Stimulated activated effector memory CD8-positive, alpha-beta T cell treated with anti-CD3 and anti-CD28 coated beads, Interleukin-12 subunit alpha, Interleukin-12 subunit beta, amount 100 ng/mL, for 72 hours (primary cell): ENCODE measurements at regions not wholly inside any gene's neighbourhood (a gene's known extent, or its start where the extent isn't known, plus 50 kb on each side); places are given as distances from the start of the nearest gene placed in this dataset.
A peak's percentile ranks its signal among the peaks of the same experiment; 100 is the strongest.
"Not testable (repeated sequence)": the region's sequence is repeated elsewhere in the genome, so short reads cannot be mapped to it uniquely, and the experiment has no call there.

Source experiments
- ATAC-seq: fragments of 150-1000 bp; cut with Tn5 transposase; 2 replicates; pipeline ENCODE4 v1.10.0; 2021
- DNase-seq, 2 donors: peaks; one replicate each; pipeline ENCODE4 v3.0.0; 2021 to 2022; ENCODE audit warnings: low spot score in 2 of 2
- H3K27ac Mint-ChIP-seq: one replicate; pipeline ENCODE4 v1.8.0; 2022; ENCODE audit warnings: mild to moderate bottlenecking, mixed read lengths
- H3K36me3 Mint-ChIP-seq: one replicate; pipeline ENCODE4 v1.8.0; 2022; ENCODE audit warnings: mild to moderate bottlenecking, mixed read lengths
- H3K4me1 Mint-ChIP-seq: one replicate; pipeline ENCODE4 v1.8.0; 2022; ENCODE audit warnings: mixed read lengths
- H3K4me3 Mint-ChIP-seq: one replicate; pipeline ENCODE4 v1.8.0; 2022; ENCODE audit warnings: mild to moderate bottlenecking, mixed read lengths
- H3K9me3 Mint-ChIP-seq: one replicate; pipeline ENCODE4 v1.8.0; 2022; ENCODE audit warnings: mixed read lengths

DNA sequence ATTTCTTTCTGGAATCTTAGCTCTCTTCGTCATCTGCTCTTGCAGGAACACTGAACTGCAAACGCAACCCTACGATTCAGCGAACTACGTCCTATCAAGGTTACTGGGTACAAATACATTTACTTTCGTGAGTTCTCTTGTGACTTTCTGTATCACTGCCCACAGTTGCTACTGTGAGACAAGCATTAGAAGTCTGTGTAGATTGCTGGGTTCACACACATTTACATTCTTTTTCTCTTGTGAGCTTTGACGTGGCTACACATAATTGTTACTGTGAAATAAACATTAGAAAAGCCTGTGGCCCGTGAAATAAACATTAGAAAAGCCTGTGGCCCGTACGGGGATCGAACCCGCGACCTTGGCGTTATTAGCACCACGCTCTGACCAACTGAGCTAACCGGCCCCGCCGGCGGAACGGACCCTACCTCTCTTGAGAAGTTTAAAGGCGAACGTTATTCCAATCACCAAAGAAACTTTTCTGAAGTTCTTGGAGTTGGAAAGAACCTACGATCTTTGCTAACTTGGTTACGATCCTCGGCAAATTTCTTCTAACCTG is 61.2 kb upstream of the ZNF322 start:
- H3K4me1 Mint-ChIP-seq, H3K4me3 Mint-ChIP-seq, ATAC-seq, H3K27ac Mint-ChIP-seq, H3K36me3 Mint-ChIP-seq, DNase-seq, H3K9me3 Mint-ChIP-seq: not testable (repeated sequence)

DNA sequence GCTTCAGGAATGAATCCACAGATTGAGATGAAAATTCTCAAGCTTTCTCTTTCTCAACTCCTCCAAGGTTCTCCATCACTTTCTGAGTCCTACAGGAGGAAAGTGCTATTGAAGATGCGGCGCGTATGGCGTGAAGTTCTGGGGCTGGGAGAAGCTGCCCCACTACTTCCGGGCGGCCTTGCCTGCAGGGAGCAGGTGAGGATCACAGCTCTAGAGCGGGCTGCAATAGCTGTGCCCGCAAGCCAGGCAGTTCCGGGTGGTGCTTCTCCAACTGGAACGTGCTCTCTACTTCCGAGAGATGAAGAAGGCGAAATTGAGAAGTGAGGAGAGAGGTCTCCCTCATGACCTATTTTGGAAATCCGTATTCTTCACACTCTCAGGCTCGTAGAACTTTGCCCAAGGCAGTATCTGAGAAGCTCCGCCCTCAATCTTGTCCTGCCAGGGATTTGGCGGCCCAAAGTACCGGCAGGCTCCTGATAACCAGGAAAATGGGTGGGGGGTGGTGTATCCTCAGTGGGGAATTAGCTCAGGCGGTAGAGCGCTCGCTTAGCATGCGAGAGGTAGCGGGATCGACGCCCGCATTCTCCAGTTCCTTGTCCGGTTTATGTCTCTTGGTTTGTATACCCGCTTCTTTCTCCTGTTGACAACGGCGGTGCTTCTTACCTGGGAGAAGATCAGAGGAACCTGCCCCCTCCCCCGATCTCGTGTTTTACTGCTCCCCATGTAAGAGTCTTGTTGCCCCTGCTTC is 70.6 kb upstream of the ZNF322 start:
- not testable (repeated sequence) for H3K9me3 Mint-ChIP-seq, H3K4me3 Mint-ChIP-seq, ATAC-seq, DNase-seq, H3K4me1 Mint-ChIP-seq, H3K27ac Mint-ChIP-seq, H3K36me3 Mint-ChIP-seq

DNA sequence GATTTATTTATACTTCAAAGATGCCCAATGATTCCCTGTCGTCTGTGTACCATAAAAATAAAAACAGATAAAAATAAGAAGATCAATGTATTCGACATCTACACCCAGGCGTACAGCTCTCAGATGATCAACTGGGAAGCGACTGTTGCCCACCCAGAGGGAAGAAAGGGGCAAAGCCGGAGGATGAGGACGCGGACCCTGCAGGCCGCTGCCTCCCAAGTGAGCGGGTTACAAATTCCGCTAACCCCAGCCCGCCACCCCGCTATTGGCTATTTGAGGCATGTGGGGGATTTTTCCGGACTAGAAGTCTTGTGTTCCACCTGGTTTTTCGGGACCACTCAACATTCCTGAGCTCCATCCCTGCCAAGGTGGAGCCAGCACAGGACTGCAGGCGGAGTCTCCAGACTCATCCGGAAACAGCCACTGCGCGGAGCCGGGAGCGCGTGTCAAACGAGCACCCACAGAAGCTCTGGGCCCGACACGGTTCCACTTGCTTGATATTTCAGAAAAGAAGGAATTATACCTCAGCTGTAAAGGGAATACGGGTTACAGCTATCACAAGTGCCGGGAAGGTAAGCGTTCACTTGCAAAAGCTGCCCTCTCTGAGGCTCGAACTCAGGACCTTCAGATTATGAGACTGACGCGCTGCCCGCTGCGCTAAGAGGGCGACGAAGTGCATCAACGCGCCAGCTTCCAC is 75.4 kb upstream of the ZNF322 start:
- H3K4me3 Mint-ChIP-seq, H3K4me1 Mint-ChIP-seq, ATAC-seq, H3K36me3 Mint-ChIP-seq, DNase-seq, H3K27ac Mint-ChIP-seq, H3K9me3 Mint-ChIP-seq: not testable (repeated sequence)

DNA sequence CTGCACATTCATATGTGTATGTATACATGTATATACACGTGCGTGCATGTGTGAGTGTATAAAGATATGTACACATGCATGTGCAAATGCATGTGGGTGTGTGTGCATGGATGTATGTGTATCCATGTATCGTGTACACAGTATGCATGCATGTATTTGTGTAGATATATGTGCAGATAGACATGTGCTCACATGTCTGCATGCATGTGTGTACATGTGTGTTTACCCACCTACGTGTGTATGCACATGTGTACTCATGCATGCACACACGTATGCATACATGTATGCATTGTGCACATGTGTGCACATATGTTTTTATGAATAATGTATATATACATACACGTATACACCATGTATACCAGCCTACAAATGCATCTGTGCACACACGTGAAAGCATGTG is 80.3 kb upstream of the ZNF322 start:
- Mint-ChIP-seq H3K4me1 (peaks cover 5% of the 10 kb centered on the region), H3K36me3 (peaks cover 11% of the 10 kb centered on the region), H3K9me3 (no peaks in the 10 kb centered on the region), H3K4me3 (no peak overlapping the region), H3K27ac (no peak overlapping the region)
- peak in 1 of 2 donors; percentile 2 for DNase-seq
- ATAC-seq, result no peak

DNA sequence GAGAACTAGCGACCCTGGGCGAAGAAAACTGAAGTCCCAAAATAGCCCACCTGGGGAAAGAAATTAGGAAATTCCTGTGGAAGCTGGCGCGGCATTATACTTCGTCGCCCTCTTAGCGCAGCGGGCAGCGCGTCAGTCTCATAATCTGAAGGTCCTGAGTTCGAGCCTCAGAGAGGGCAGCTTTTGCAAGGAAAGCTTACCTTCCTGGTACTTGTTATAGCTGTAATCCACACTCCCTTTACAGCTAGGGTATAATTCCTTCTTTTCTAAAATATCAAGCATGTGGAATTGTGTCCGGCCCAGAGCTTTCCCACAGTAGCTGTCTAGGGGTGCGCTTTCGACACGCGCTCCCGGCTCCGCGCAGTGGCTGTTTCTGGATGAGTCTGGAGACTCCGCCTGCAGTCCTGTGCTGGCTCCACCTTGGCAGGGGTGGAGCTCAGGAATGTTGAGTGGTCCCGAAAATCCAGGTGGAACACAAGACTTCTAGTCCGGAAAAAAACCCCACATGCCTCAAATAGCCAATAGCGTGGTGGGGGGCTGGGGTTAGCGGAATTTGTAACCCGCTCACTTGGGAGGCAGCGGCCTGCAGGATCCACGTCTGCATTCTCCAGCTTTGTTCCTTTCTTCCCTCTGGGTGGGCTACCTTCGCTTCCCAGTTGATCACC is 83.7 kb upstream of the ZNF322 start:
- ATAC-seq (no peak), DNase-seq (peak in 1 of 2 donors; percentile 34)
- Mint-ChIP-seq H3K27ac (no peak overlapping the region), H3K4me1 (peaks cover 5% of the 10 kb centered on the region), H3K9me3 (peaks cover 4% of the 10 kb centered on the region), H3K4me3 (no peak overlapping the region), H3K36me3 (peaks cover 11% of the 10 kb centered on the region)

DNA sequence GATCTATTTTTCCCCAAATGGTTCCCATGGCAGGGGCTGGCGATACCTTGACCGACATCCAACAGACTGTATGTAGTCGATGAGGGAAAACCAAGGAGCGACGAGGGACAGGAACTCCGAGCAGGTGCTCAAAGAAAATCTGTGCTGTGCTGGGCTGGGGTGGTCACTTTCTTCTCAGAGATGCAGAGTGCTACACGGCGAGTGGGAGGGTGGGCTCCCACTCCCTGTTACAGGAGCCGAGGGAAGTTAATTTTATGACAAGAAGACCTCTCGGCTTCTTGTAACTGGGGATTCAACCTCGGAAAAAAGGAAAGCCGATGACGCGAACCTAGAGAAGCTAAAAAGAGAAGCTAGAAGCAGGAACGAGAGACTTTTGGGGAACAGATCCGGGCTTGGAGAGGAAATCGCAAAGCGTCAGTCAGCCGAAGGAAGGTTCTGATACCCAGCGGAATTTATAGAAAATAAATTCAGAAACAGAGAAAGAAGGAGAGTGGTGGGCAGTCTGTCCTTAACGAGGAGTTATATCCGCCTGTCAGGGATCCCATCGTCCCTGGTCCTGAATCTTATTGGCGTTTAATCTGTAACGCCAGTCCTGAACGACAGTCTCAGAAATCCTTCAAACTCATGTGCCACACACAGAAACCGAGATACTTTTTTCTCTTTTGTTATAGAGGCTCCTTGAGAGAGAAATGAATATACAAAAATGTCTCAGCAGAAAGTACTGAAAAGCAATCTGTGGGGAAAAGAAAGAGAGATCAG is 84.6 kb upstream of the ZNF322 start:
- H3K4me1 Mint-ChIP-seq, result peaks cover 5% of the 10 kb centered on the region
- H3K9me3 Mint-ChIP-seq, result peaks cover 7% of the 10 kb centered on the region
- DNase-seq (peak in 1 of 2 donors; percentile 39), ATAC-seq (no peak)
- no peak overlapping the region for H3K4me3 Mint-ChIP-seq
- H3K27ac Mint-ChIP-seq, result no peak overlapping the region
- peaks cover 11% of the 10 kb centered on the region for H3K36me3 Mint-ChIP-seq

DNA sequence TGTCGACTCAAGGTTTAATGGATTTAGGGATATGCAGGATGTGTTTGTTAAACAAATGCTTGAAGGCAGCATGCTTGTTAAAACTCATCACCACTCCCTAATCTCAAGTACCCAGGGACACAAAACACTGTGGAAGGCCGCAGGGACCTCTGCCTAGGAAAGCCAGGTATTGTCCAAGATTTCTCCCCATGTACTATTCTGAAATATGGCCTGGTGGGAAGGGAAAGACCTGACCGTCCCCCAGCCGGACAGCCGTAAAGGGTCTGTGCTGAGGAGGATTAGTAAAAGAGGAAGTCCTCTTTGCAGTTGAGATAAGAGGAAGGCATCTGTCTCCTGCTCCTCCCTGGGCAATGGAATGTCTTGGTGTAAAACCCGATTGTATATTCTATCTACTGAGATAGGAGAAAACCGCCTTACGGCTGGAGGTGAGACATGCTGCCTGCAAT is 85.3 kb upstream of the ZNF322 start:
- H3K9me3 Mint-ChIP-seq, ATAC-seq, H3K4me1 Mint-ChIP-seq, H3K27ac Mint-ChIP-seq, H3K4me3 Mint-ChIP-seq: not testable (repeated sequence)
- H3K36me3 Mint-ChIP-seq, result peaks cover 11% of the 10 kb centered on the region
- peak in 1 of 2 donors; percentile 41 for DNase-seq

DNA sequence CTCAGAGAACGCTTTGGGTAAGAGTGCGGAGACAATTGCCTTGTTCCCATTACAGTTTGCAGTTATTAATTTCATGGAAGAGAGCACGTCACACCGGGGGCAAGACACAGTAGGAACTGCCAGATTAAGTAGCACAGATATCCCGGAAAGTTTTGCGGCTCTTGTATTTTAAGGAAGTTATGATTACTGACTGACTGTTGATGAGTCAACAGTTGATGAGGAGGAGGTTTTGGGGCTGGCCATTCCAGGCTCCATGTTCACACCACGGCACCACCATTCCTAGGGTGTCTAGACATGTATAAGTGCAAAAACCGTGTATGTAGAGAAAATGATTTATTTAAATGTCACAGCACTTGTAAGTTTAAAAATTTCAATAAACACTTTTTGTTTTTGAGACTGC is 86.4 kb upstream of the ZNF322 start:
- H3K36me3 Mint-ChIP-seq, result peaks cover 11% of the 10 kb centered on the region
- H3K4me3 Mint-ChIP-seq, ATAC-seq, H3K9me3 Mint-ChIP-seq, H3K4me1 Mint-ChIP-seq, H3K27ac Mint-ChIP-seq: not testable (repeated sequence)
- DNase-seq, result peak in 1 of 2 donors; percentile 3

DNA sequence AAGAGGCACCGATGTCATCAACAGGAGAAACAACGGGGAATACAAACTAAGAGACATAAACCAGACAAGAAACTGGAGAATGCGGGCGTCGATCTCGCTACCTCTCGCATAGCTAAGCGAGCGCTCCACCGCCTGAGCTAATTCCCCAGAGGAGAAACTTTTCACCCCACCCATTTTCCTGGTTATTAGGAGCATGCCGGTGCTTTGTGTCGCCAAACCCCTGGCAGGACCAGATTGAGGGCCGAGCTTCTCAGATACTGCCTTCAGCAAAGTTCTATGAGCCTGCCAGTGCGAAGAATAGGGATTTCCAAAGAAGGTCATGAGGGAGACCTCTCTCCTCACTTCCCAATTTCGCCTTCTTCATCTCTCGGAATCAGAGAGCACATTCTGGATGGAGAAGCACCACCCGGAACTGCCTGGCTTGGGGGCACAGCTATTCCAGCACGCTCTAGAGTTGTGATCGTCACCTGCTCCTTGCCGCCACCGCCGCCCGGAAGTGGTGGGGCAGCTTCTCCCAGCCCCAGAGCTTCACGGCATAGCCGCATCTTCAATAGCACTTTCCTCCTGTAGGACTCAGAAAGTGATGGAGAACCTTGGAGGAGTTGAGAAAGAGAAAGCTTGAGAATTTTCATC is 89.7 kb upstream of the ZNF322 start:
- not testable (repeated sequence) for DNase-seq, ATAC-seq, H3K4me1 Mint-ChIP-seq, H3K27ac Mint-ChIP-seq, H3K36me3 Mint-ChIP-seq, H3K9me3 Mint-ChIP-seq, H3K4me3 Mint-ChIP-seq

DNA sequence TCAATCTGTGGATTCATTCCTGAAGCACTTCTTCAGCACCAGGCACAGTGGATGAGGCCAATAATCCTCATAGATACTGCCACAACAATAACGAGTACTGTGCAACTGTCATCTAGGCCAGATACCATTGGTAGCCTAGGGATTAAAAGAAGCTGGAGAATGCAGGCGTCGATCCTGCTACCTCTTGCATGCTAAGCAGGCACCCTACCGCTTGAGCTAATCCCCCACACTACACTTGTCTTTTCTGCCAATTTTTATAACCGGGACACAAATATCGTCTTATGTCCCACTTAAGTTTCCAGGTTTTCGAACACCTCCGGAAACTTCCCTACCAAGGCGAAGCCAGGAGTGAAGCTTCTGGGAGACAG is 90.2 kb upstream of the ZNF322 start:
- not testable (repeated sequence) for H3K4me3 Mint-ChIP-seq, DNase-seq, H3K36me3 Mint-ChIP-seq, H3K4me1 Mint-ChIP-seq, ATAC-seq, H3K9me3 Mint-ChIP-seq, H3K27ac Mint-ChIP-seq

DNA sequence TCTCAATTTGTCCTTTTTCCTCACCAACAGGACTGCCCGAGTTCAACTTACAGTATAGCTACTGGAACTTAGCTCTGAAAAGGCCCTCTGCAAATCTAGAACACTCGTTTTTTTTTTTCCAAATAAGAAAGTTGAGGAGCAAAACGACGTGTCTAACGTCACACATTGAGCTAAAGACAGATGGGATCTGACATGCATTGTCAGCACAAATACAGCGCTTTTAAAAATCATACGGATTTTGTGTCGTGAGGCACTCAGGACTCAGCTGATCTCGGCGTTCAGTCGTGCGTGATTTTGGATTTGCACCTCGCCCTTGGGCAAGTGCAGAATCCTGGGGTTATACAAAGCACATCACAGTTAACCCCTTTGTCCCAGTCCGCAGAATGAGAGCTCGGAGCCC is 94.7 kb upstream of the ZNF322 start:
- H3K4me1 Mint-ChIP-seq, result no peaks in the 10 kb centered on the region
- DNase-seq, result no peak
- H3K27ac Mint-ChIP-seq, result peak overlapping the region; percentile 20
- peaks cover 17% of the 10 kb centered on the region for H3K36me3 Mint-ChIP-seq
- ATAC-seq, result no peak
- peaks cover 4% of the 10 kb centered on the region for H3K9me3 Mint-ChIP-seq
- H3K4me3 Mint-ChIP-seq, result no peak overlapping the region

DNA sequence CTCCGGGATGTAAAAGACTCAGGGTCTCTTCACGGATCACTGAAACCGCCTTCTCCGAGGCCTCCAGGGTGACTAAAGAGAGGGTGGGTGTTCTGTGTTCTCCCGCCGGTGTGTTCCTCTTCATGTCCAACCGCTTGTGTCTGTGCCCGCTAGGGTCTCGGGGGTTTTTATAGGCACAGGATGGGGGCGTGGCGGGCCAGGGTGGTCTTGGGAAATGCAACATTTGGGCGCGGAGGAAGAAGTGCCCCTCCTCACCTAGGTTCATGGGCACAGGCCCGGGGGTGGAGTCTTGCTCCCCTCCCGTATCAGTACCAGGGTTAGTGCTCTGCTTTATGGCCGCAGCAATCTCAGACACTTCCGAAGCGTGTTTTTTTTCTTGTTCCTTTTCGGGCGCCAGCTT is 95.3 kb upstream of the ZNF322 start:
- ATAC-seq, H3K4me1 Mint-ChIP-seq, H3K9me3 Mint-ChIP-seq, H3K4me3 Mint-ChIP-seq, DNase-seq, H3K27ac Mint-ChIP-seq: not testable (repeated sequence)
- H3K36me3 Mint-ChIP-seq, result peaks cover 17% of the 10 kb centered on the region

DNA sequence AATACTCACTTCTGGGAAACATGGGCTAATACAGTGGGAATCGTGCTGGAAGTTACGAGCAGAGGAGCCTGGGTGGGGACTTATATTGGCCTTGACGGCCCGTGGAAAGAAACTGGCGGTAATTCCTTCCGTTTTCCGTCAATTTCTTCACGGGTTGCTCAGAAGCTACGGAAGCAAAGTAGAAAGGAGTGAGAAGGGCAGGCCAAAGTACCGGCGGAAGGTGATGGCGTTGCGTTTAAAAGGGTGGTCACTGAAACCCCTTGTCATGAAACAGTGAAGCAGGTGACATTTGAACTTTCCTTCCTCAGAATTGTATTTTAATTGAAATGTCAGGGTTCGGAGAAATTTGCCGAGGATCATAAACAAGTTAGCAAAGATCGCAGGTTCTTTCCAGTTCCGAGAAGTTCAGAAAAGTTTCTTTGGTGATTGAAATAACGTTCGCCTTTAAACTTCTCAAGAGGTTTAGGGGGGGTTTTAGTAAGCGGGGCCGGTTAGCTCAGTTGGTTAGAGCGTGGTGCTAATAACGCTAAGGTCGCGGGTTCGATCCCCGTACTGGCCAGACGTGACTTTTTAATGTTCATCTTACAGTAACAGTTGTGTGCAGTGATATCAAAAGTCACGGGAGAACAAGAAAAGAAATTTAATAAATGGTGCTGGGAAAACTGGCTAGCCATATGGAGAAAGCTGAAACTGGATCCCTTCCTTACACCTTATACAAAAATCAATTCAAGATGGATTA is 96.7 kb upstream of the ZNF322 start:
- H3K36me3 Mint-ChIP-seq, result peaks cover 17% of the 10 kb centered on the region

More for the DNA sequence above, 96.7 kb upstream of the ZNF322 start:
- not testable (repeated sequence) for ATAC-seq, DNase-seq, H3K4me1 Mint-ChIP-seq, H3K4me3 Mint-ChIP-seq, H3K9me3 Mint-ChIP-seq
- peak overlapping the region; percentile 54 for H3K27ac Mint-ChIP-seq
